ENCODE measurements at regions not wholly inside any gene's neighbourhood (a gene's known extent, or its start where the extent isn't known, plus 50 kb on each side); places are given as distances from the start of the nearest gene placed in this dataset.

- intact Hi-C loops (cut with micrococcal nuclease) (no loop called here), in situ Hi-C loops (cut with MboI; ENCODE audit: low sequenced_read_pairs) (no loop called here), dilution Hi-C loops (cut with HindIII; ENCODE audit: low sequenced_read_pairs, unreplicated experiment) (no loop called here)
- no peaks in the 10 kb centered on the region for H3K9me3 ChIP-seq (ENCODE audit: control insufficient read depth, insufficient read depth, low read length)
- no peaks in the 10 kb centered on the region for H3K9me1 ChIP-seq (ENCODE audit: insufficient read depth, low read length)
- no peak for TF ChIP-seq ELK1 (IDR thresholded peaks at IDR 0.05; ENCODE audit: borderline replicate concordance, low read depth, low read length)
- TF ChIP-seq CTCF (conservative IDR thresholded peaks at IDR 0.05; ENCODE audit: low read depth, low read length) = no peak
- TF ChIP-seq CEBPB (IDR thresholded peaks at IDR 0.05; ENCODE audit: low read depth, low read length) = no peak
- TF ChIP-seq FOS (IDR thresholded peaks at IDR 0.05; ENCODE audit: low read depth, low read length) = no peak
- TF ChIP-seq RAD21 (IDR thresholded peaks at IDR 0.05; ENCODE audit: low read length) = no peak
- TF ChIP-seq MAZ (IDR thresholded peaks at IDR 0.05; ENCODE audit: borderline replicate concordance, low read depth, low read length) = no peak
- no peak for TF ChIP-seq POLR2A (IDR thresholded peaks at IDR 0.05; ENCODE audit: low read depth, low read length)
- TF ChIP-seq USF2 (IDR thresholded peaks at IDR 0.05; ENCODE audit: low read depth, low read length) = no peak
- TF ChIP-seq MAFK (IDR thresholded peaks at IDR 0.05; ENCODE audit: low read depth, low read length) = no peak
- no peak overlapping the region for H2BK15ac ChIP-seq (ENCODE audit: low read depth, low read length)
- H2BK5ac ChIP-seq (ENCODE audit: low read depth, low read length, poor library complexity, severe bottlenecking) = no peak overlapping the region
- no peak overlapping the region for H3K23ac ChIP-seq (ENCODE audit: low read depth, low read length)
- H2AK9ac ChIP-seq (replicated peaks; ENCODE audit: low read depth, low read length, poor library complexity) = no peak overlapping the region
- H4K20me1 ChIP-seq (ENCODE audit: insufficient read depth, low read length) = no peaks in the 10 kb centered on the region
- ChIA-PET POLR2A (ENCODE audit: unreplicated experiment) (interaction anchor here (0.7 kb wide), 1 partner anchor 23 kb away, joined by 7 read pairs; no protein-coding TSS in a partner anchor), CTCF (no interaction called here)
- H4K8ac ChIP-seq (ENCODE audit: low read depth in 2 of 2, low read length in 2 of 2) = no peak overlapping the region
- no peaks in the 10 kb centered on the region for H3K27me3 ChIP-seq (ENCODE audit: control insufficient read depth, insufficient read depth, low read length)
- H2AFZ ChIP-seq (replicated peaks; ENCODE audit: low read length, poor library complexity) = no peak overlapping the region
- ATAC-seq (ENCODE audit: low read depth) = no peak
- H4K5ac ChIP-seq (ENCODE audit: low read depth, low read length) = no peak overlapping the region
- H3K36me3 ChIP-seq (ENCODE audit: control insufficient read depth, insufficient read depth, low read length) = no peaks in the 10 kb centered on the region
- H3K4me3 ChIP-seq (ENCODE audit: insufficient read depth, low read depth, low read length) = no peak overlapping the region
- no peaks in the 10 kb centered on the region for H3K4me1 ChIP-seq (ENCODE audit: control insufficient read depth, insufficient read depth, low read length)
- no peak overlapping the region for H2AK5ac ChIP-seq (ENCODE audit: low read depth, low read length)
- no peak overlapping the region for H3K14ac ChIP-seq (replicated peaks; ENCODE audit: low read depth, low read length)
- H3K4me2 ChIP-seq (ENCODE audit: low read depth, low read length) = no peak overlapping the region
- H2BK120ac ChIP-seq (ENCODE audit: low read depth, low read length) = no peak overlapping the region
- H3K56ac ChIP-seq (ENCODE audit: extremely low read depth, insufficient read depth, low read length) = no peak overlapping the region
- H3K79me1 ChIP-seq (ENCODE audit: low read depth in 1 of 2, low read length in 2 of 2) = no peaks in the 10 kb centered on the region
- no TSS peak for BruUV-seq (replicated peaks)
- no peak overlapping the region for H3K4ac ChIP-seq (ENCODE audit: low read depth, low read length)
- H3K18ac ChIP-seq (ENCODE audit: low read depth, low read length) = no peak overlapping the region
- H2BK20ac ChIP-seq (ENCODE audit: low read depth, low read length) = no peak overlapping the region
- DNase-seq = no peak
- H3K9ac ChIP-seq (ENCODE audit: low read depth, low read length) = no peak overlapping the region
- H4K91ac ChIP-seq (ENCODE audit: insufficient read depth, low read depth, low read length) = no peak overlapping the region
- no CpG with 5 or more reads among the region's 2 CpGs for WGBS, 2 experiments (ENCODE audit: extremely low coverage in 2 of 2, insufficient read length in 1 of 2)
- no peak overlapping the region for H3K27ac ChIP-seq (ENCODE audit: insufficient read depth, low read length)
These were observed 155.6 kb downstream of the SAMD5 start for GRCh38 chr6:147664092-147664491.

All from IMR-90 (cell line).